ENCODE measurements at regions not wholly inside any gene's neighbourhood (a gene's known extent, or its start where the extent isn't known, plus 50 kb on each side); places are given as distances from the start of the nearest gene placed in this dataset.

- Histone ChIP-seq H2AFZ (ENCODE audit: low read depth, low read length) (no peak overlapping the region), H3K27ac (ENCODE audit: insufficient read depth, low read depth, low read length) (no peak overlapping the region), H3K27me3 (ENCODE audit: control insufficient read depth in 2 of 2, insufficient read depth in 2 of 2, low read length in 2 of 2) (no peaks in the 10 kb centered on the region), H3K36me3 (ENCODE audit: control insufficient read depth in 2 of 2, extremely low read depth in 1 of 2, insufficient read depth in 2 of 2, low read length in 2 of 2) (no peaks in the 10 kb centered on the region), H3K9me1 (replicated peaks; ENCODE audit: control insufficient read depth, extremely low read depth, insufficient read depth, low read length) (no peaks in the 10 kb centered on the region), H3K4me1 (ENCODE audit: control insufficient read depth, extremely low read depth, insufficient read depth, low read length) (no peaks in the 10 kb centered on the region), H3K79me2 (ENCODE audit: control insufficient read depth, insufficient read depth, low read length) (no peaks in the 10 kb centered on the region), H3K9me3 (replicated peaks; ENCODE audit: control insufficient read depth, insufficient read depth, low read length) (no peaks in the 10 kb centered on the region), H3K4me3 (replicated peaks in 1 of 3; ENCODE audit: insufficient read depth in 1 of 3, low read depth in 1 of 3, low read length in 3 of 3) (no peak overlapping the region), H4K20me1 (replicated peaks; ENCODE audit: control insufficient read depth, extremely low read depth, insufficient read depth, low read length) (no peaks in the 10 kb centered on the region), H3K4me2 (ENCODE audit: insufficient read depth, low read length) (no peak overlapping the region), H3K9ac (replicated peaks; ENCODE audit: extremely low read depth, insufficient read depth, low read length) (no peak overlapping the region)
- intact Hi-C loops (cut with micrococcal nuclease) (no loop called here), dilution Hi-C loops (cut with MboI; ENCODE audit: extremely low pct_ligation_motif_present, low sequenced_read_pairs) (no loop called here)
- DNase-seq (ENCODE audit: low read depth, low spot score): no peak
- FAIRE-seq: no peak
- POLR2A ChIA-PET: no interaction called here
- TF ChIP-seq CTCF (IDR thresholded peaks at IDR 0.05; ENCODE audit: extremely low read depth in 1 of 2, insufficient read depth in 1 of 2, low read depth in 1 of 2, low read length in 2 of 2) (no peak), POLR2AphosphoS5 (IDR thresholded peaks at IDR 0.05; ENCODE audit: insufficient read depth, low read depth, low read length) (no peak), POLR2A (IDR thresholded peaks at IDR 0.05; ENCODE audit: low read depth, low read length) (no peak), GATA2 (IDR thresholded peaks at IDR 0.05; ENCODE audit: insufficient read depth, insufficient read length, low read depth, low read length) (no peak), MYC (IDR thresholded peaks at IDR 0.05; ENCODE audit: low read depth, low read length) (no peak), EZH2 (IDR thresholded peaks at IDR 0.05; ENCODE audit: borderline replicate concordance, low read depth, low read length, severe bottlenecking) (no peak), JUN (IDR thresholded peaks at IDR 0.05; ENCODE audit: borderline replicate concordance, insufficient read depth, insufficient read length, low read depth) (no peak), FOS (IDR thresholded peaks at IDR 0.05; ENCODE audit: borderline replicate concordance, insufficient read depth, low read length) (no peak), MAX (IDR thresholded peaks at IDR 0.05; ENCODE audit: insufficient read depth, insufficient read length) (no peak)
- CTCF ChIA-PET: no interaction called here
- BruUV-seq (replicated peaks): no TSS peak
Measured at GRCh38 chr10:128712661-128713400, 586.6 kb upstream of the MKI67 start.
